HG02642 (cell line): ENCODE measurements at regions not wholly inside any gene's neighbourhood (a gene's known extent, or its start where the extent isn't known, plus 50 kb on each side); places are given as distances from the start of the nearest gene placed in this dataset.
"Not testable (repeated sequence)": the region's sequence is repeated elsewhere in the genome, so short reads cannot be mapped to it uniquely, and the experiment has no call there.

ENCODE experiments used
- ATAC-seq: cut with Tn5 transposase; IDR thresholded peaks from one replicate; pipeline ENCODE4 v1.9.1; 2021; ENCODE audit warnings: mild to moderate bottlenecking; ENCODE audit not compliant: unreplicated experiment, poor library complexity

GRCh38 chr1:112821307-112822063, 106.4 kb upstream of the PPM1J start:
- not testable (repeated sequence) for ATAC-seq

GRCh38 chr1:112818990-112819689, 104.0 kb upstream of the PPM1J start:
- no peak for ATAC-seq

GRCh38 chr1:112817555-112818373, 102.6 kb upstream of the PPM1J start:
- ATAC-seq = no peak

- no peak for ATAC-seq
Measured at GRCh38 chr1:112815376-112815775, 100.2 kb upstream of the PPM1J start.

- not testable (repeated sequence) for ATAC-seq
Measured at GRCh38 chr1:112814645-112815044, 99.5 kb upstream of the PPM1J start.

GRCh38 chr1:112808861-112809684, 93.9 kb upstream of the PPM1J start:
- peak; percentile 71 for ATAC-seq

GRCh38 chr1:112807999-112808398, 92.9 kb upstream of the PPM1J start:
- ATAC-seq = no peak

GRCh38 chr1:112807117-112807516, 92.0 kb upstream of the PPM1J start:
- no peak for ATAC-seq

- no peak for ATAC-seq
Measured at GRCh38 chr1:112806090-112806642, 91.0 kb upstream of the PPM1J start.

- ATAC-seq = no peak
Measured at GRCh38 chr1:112805155-112805853, 90.2 kb upstream of the PPM1J start.

GRCh38 chr1:112803906-112804762, 89.0 kb upstream of the PPM1J start:
- ATAC-seq = peak; percentile 82

- no peak for ATAC-seq
Measured at GRCh38 chr1:112800289-112800688, 85.2 kb upstream of the PPM1J start.

GRCh38 chr1:112798292-112798691, 83.2 kb upstream of the PPM1J start:
- no peak for ATAC-seq

GRCh38 chr1:112797224-112797623, 82.1 kb upstream of the PPM1J start:
- no peak for ATAC-seq

GRCh38 chr1:112794654-112795239, 79.6 kb upstream of the PPM1J start:
- peak; percentile 61 for ATAC-seq

GRCh38 chr1:112793631-112794565, 78.8 kb upstream of the PPM1J start:
- ATAC-seq = no peak

- ATAC-seq = no peak
Measured at GRCh38 chr1:112791723-112792104, 76.6 kb upstream of the PPM1J start.
